ENCODE measurements at regions not wholly inside any gene's neighbourhood (a gene's known extent, or its start where the extent isn't known, plus 50 kb on each side); places are given as distances from the start of the nearest gene placed in this dataset.
"Not testable (repeated sequence)": the region's sequence is repeated elsewhere in the genome, so short reads cannot be mapped to it uniquely, and the experiment has no call there.

DNA sequence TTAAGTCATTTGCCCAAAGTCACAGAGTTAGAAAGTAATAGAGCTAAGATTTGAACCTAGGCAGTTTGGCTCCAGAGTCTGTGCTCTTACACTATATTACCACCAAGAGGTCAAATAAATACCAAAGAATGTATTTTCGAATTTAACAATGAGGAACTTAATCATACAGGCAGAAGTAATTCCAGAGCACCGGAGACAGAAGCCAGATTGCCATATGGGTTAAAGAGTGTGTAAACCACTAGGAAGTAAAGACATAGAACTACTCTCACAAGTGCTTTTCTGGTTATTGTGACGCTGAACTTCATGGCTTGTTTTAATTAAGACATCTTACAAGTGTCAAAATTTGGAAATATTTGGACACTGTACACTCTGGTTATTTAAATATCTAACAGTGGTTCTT is 114.5 kb upstream of the NBPF19 start:
- DNase-seq (ENCODE audit: low read depth), result not testable (repeated sequence)

GRCh38 chr1:149361310-149361709 is 113.5 kb upstream of the NBPF19 start:
- not testable (repeated sequence) for DNase-seq (ENCODE audit: low read depth)

GRCh38 chr1:149364188-149364981 is 110.5 kb upstream of the NBPF19 start:
- DNase-seq (ENCODE audit: low read depth), result not testable (repeated sequence)

DNA sequence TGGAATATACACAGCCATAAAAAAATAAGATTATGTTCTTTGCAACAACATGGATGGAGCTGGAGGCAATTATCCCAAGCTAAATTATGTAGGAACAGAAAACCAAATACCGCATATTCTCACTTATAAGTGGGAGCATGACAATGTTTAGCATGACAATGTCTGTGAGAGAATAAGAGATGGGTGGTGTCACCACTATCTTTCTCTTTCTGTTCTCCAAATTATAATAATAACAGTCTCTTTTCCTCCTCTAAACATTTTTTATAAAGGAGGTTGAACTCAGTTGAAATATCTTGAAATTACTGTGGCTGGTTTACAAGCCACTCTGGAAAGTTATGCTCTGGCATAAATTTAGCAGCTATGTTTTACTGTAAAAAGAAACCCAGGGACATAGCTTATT is 108.4 kb upstream of the NBPF19 start:
- DNase-seq (ENCODE audit: low read depth), result not testable (repeated sequence)

- DNase-seq (ENCODE audit: low read depth), result not testable (repeated sequence)
These were observed 107.3 kb upstream of the NBPF19 start for GRCh38 chr1:149367472-149368044.

- not testable (repeated sequence) for DNase-seq (ENCODE audit: low read depth)
These were observed 106.5 kb upstream of the NBPF19 start for GRCh38 chr1:149368337-149368736.

GRCh38 chr1:149369081-149369480 is 105.8 kb upstream of the NBPF19 start:
- not testable (repeated sequence) for DNase-seq (ENCODE audit: low read depth)

- DNase-seq (ENCODE audit: low read depth), result not testable (repeated sequence)
These were observed 102.9 kb upstream of the NBPF19 start for GRCh38 chr1:149371955-149372354.

- DNase-seq (ENCODE audit: low read depth), result not testable (repeated sequence)
These were observed 96.4 kb upstream of the NBPF19 start for GRCh38 chr1:149378462-149378861.

- DNase-seq (ENCODE audit: low read depth), result peak; percentile 32
These were observed 84.5 kb upstream of the NBPF19 start for GRCh38 chr1:149390173-149390926.

DNA sequence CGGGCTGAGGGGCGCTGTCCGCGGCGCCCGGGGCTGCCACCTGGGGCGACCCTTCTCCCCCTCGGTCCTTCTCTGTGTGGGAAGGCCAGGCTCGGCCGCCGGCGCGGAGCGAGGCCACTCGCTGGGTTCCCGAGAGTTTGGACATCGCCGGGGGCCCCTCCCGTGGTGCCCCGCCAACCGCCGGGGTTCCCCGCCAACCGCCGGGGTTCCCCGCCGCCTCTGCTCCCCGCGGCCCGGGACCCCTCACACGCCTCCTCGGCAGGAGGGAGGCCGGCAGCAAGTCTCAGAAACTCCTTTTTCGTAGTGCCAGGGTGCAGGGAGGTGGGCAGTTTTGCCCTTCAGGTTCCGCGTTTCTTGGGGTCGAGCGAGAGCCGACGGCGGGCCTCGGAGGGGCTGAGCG is 83.9 kb upstream of the NBPF19 start:
- DNase-seq (ENCODE audit: low read depth), result not testable (repeated sequence)

DNA sequence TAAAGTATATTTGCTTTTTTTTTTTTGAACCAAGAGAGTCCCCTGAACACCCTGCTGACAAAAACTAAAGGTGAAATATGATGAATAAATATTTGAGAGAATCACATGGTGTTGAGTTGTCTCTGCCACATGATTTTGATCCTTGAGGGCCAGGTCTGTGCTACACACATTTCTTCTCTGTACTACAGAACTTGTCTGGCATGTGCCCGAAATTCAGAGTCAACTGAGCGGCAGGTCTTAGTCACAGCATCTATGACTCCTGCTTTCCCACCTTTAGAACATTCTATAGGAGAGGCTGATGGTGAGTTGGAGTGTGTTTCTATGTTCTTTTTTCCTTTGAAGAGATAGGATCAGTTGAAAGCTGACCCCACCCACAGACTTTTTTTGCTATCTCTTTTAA is 79.0 kb upstream of the NBPF19 start:
- DNase-seq (ENCODE audit: low read depth), result not testable (repeated sequence)

DNA sequence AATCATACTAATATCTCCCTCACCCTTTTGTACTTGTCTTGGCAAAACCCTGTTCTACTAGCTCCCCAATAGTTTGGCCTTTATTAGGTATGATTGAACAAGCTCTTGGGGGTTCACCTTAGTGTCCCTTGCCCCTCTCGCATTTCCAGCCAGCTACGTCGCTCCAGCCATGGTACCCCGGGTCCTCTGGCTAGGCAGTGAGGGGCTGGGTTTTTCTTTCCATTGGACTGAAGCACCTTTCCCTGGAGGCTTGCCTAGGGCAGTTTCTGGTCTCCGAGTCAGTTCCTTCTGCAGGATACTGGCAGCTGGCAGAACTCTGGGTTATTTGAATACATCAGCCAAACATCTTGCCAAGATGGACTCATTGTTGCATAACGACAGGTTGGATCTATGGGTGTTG is 76.3 kb upstream of the NBPF19 start:
- DNase-seq (ENCODE audit: low read depth), result not testable (repeated sequence)

GRCh38 chr1:149408404-149408803 is 66.4 kb upstream of the NBPF19 start:
- DNase-seq (ENCODE audit: low read depth), result not testable (repeated sequence)

DNA sequence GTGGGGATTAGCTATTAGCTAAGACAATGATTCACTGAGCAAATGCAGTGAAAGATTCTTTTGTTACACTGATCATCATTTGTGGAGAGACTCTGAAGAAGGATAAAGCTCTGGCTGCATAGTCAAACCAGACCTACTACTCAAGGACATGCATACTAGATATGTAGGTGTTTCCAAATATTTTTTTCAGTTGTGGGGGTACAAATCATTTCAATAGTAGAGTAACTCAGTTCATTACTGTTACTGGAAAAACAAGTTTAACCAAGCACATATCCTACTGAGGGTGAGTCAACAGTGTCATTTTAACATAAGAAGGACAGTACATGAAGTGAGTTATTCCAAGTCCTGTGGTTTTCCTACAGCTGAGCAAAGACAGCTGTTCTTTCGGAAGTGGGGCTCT is 59.5 kb upstream of the NBPF19 start:
- DNase-seq (ENCODE audit: low read depth), result not testable (repeated sequence)

DNA sequence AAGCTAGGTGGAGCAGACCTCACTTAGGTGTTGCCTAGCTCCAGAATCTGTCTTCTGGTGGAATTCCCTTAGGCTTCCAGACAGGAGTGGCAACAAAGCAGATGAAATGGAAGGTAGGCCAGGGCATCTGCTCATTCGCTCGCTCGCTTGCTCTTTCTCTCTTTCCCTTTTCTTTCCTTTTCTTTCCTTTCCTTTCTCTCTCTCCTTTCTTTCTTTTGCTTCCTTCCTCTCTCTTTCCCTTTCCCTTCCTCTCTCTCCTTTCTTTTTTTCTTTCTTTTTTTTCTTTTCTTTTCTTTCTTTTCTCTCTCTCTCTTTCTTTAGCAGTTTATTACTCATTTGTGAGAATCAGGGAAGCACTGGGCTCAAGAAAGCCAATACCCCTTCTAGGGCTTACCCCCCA is 56.1 kb upstream of the NBPF19 start:
- not testable (repeated sequence) for DNase-seq (ENCODE audit: low read depth)

GRCh38 chr1:149423122-149423521 is 51.7 kb upstream of the NBPF19 start:
- not testable (repeated sequence) for DNase-seq (ENCODE audit: low read depth)
